ENCODE measurements at regions not wholly inside any gene's neighbourhood (a gene's known extent, or its start where the extent isn't known, plus 50 kb on each side); places are given as distances from the start of the nearest gene placed in this dataset.
"Not testable (repeated sequence)": the region's sequence is repeated elsewhere in the genome, so short reads cannot be mapped to it uniquely, and the experiment has no call there.

DNA sequence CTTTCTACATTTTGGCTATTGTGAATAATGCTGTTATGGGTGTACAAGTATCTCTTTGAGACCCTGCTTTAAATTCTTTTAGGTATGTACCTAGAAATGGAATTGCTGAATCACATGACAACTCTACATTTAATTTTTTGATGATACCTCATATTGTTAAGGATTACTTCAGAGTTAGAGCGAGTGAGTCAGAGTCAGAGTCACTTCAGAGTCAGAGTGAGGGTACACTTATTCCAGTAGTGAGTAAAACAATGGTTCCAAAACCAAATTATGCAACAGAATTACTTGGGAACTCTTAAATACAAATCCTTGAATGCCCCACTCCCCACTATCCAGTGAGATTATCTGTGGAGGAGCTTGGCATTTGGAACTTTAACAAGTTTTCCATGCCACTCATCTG is 50.3 kb upstream of the SNRK start:
- DNase-seq: no peak

DNA sequence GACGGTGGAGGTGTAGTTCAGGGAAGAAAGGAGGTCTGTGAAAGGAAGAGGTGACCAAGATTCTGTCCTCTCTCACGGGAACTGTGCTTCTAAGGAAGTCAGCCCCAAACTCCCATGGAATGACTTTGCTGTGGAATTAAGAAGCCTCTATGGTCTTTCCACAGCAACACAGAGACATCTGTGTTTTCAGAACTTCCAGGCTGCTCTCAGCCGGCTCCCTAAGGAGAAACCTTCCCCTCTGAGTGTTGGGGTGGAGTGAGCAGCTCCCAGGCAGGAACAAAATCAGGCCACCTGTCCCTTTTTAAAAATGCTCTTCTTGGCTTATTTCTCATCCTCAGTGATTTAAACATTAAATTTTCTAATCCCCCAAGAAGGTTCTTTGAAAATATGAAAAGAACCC is 53.3 kb upstream of the SNRK start:
- DNase-seq: no peak

DNA sequence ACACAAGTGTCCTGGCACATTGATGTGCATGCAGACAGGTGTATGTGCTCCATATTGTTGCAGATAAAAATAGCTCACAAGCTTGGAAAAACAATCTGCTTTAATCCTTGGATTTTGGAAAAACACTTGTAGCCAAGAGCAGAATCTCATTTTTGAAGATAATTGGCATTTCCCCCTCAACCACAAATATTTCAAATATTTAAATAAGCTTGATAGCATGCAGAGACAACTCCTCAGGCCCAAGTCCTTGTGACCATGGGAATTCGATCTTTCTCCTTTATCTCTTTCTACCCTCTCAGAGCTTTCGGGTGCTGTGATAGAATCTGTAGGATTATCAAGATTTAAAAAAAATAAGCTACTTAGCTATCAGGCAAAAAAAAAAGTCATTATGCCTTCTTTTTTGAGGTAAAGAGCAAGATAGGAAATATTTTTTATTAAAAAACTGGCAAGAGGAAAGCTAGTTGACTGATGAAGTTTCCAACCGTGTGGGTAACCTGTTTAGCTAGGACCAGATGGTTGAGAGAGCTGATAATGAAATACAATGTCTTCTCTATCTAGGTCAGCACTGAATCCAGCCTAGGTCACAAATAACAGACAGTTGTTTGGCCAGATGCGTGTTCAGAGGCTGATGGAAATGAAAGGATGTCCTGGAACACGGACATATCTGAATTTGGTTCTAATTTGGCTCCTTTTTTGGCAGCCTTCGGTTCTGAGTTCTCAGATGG is 54.9 kb upstream of the SNRK start:
- DNase-seq: no peak

DNA sequence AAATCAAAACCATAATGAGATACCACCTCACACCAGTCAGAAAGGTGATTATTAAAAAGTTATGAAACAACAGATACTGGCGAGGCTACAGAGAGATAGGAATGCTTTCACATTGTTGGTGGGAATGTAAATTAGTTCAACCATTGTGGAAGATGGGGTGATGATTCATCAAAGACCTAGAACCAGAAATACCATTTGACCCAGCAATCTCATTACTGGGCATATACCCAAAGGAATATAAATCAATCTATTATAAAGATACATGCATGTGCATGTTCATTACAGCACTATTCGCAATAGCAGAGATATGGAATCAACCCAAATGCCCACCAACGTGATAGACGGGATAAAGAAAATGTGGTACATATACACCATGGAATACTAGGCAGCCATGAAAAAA is 56.5 kb upstream of the SNRK start:
- DNase-seq: not testable (repeated sequence)

DNA sequence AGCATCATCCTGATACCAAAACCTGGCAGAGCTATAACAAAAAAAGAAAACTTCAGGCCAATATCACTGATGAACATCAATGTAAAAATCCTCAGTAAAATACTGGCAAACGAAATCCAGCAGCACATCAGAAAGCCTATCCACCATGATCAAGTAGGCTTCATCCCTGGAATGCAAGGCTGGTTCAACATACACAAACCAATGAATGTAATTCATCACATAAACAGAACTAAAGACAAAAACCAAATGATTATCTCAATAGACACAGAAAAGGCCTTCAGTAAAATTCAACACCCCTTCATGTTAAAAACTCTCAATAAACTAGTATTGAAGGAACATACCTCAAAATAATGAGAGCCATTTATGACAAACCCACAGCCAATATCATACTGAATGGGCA is 58.7 kb upstream of the SNRK start:
- DNase-seq: not testable (repeated sequence)

DNA sequence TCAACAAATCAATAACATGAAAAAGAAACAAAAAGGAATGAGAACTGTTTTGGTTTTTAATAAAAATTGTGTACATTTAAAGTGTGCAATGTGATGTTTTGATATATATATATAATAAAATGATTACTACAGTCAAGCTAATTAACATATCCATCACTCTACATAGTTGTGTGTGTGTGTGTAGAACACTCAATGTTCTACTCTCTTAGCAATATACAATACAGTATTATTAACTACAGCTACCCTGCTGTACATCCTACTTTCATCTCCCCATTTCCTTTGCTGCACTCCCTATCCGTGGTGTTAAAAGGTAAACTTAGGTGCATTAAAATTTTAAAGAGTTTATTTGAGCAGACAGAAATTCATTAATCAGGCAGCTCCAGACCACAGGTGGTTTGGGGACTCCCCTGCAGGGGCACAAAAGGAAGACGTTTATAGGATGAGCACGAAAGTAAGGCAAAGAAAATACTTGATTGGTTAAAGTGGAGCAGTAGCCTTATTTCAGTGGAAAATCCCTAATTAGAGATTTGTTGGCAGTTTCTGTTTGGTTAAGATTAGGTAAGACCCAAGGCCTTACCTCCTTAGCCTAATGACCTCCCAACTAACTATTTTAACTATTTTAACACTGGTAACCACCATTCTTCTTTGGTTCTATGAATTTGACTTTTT is 61.8 kb upstream of the SNRK start:
- no peak for DNase-seq

DNA sequence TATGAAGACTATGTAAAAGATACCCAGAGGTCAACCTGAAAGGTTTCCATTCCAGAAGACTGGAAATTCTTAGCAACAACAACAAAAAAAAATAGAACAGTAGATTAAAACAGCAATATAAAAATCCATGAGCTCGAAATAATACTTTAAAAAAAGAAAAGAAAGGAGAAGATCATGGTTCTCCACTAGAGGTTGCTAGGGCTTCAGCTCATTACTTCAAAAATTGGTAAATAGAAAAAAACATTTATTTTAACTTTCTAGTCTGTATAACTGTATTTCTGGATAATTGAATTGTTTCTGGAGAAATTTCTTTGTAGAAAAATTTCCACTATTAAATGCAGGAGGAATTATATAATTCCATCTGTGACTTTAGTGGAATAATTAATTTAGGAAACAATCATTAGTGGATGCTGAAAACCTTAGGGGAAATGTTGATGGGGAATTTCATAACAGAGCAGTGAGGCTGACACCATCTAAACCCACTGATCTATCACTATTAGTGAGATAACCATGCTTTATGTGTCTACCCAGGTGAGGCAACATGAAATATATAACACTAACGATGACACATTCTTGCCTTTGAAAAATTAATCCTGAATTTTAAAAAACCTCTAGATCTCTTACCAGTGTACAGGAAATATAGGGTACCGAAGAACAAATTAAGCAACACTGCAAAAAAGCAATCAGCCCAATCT is 62.5 kb upstream of the SNRK start:
- DNase-seq: peak in 3 of 4 experiments; percentile 17 to 63 (median 51)

DNA sequence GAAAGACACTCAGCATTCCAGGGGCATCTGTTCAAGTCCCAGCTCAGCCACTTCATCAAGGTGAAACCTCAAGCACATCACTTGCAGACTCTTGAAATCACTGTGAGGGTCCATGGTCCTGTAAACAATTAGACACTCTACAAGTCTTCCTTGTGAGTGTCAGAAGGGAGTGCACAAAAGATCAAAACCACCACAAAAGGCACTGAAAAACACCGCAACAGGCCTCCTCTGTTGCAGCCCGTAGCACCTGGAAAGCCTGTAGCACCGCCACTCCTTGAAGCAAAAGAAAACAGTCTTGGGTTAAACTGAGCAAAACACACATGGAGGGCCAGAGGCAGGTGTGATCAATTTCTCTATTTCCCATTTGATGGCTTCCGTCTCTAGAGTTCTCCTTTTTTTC is 63.8 kb upstream of the SNRK start:
- DNase-seq: no peak

DNA sequence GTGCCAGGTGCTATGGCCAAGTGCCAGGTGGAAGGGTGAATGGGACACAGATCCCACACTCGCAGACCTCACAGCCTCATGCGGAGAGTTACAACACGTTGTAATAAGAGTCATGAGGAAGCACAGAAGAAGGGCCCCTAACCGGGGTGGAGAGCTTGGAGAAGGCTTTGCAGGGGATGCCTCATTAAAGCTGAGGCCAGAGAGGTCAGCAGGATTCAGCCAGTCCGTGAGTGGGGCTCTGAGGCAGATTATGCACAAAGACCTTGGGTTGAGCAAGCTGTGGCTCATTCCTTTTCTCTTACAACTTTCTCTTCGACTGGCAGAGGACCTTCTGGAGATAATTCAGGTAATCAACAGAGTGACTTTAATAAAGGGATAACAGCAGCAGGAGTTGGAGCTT is 65.3 kb upstream of the SNRK start:
- no peak for DNase-seq

DNA sequence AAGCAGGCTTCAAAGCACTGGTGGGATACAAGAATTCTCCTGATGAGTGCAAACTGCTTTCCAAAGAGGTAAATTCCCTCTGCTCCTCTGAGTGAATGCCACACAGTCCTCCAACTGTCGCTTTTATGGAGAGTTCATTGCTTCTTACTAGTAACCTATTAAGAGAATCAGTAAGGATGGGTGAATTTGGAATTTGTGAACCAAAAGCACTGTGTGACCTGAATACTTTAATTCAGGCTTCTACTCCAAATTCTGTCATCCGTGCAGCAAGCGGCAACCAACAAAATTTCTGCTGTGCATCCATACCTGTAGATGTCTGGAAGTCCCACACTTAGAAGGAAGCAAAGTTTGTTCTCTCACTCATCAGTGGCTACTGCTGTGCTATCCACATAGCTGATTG is 66.7 kb upstream of the SNRK start:
- DNase-seq: no peak

DNA sequence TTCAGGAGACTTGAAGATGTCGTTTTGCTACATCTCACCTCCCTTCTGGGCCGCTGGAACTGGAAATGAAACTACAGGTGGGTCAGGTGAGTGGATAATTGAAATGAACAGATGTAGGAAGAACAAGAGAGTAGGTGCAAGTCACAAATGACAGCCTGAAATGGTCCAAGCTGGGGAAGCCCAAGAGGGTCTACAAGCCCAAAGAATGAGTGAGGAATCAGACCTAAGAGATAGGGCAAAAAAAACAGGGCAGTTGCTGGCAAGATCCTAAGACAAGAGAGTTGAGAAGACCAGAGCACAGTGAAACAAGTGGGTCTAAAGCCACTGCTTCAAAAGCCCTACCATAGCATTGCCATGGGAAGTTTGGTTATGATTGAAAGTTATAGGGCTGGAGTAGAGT is 67.4 kb upstream of the SNRK start:
- DNase-seq: no peak

DNA sequence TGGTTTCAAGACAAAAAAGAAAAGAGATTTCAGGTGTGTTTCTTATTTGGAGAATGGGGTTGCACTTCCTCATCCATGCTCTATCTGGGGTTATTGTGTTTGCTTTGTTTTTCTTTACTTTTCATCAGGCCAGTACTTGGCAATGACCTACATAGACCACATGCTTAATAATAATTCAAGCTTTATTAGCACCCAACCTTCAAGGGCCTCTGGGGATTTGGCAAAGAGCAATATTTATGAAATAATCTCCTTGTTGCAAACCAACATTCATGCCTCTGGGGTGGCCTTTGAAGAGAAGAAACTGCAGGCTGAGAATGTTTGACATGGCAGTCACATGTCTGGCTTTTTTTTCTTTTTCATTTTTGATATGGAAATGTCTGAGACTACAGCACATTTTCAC is 68.2 kb upstream of the SNRK start:
- no peak for DNase-seq

DNA sequence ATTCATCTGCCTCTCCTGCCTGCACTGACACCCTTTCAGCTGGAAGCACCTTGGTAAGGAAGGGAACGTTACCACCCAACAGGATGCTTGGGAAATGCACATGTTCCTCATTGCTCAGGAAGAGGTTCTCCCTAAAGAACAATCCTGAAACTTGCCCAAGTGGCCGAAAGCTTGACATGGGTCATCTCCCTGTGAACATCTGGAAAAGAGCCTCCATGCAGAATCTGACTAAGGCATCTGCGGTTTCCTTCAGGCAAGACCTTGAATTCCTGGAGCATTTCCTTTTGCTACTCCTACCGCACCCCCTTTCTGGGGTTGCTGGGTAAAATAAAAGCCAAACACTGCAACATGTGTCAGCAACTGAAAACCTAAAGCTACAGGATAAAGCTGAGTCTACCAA is 68.7 kb upstream of the SNRK start:
- no peak for DNase-seq

DNA sequence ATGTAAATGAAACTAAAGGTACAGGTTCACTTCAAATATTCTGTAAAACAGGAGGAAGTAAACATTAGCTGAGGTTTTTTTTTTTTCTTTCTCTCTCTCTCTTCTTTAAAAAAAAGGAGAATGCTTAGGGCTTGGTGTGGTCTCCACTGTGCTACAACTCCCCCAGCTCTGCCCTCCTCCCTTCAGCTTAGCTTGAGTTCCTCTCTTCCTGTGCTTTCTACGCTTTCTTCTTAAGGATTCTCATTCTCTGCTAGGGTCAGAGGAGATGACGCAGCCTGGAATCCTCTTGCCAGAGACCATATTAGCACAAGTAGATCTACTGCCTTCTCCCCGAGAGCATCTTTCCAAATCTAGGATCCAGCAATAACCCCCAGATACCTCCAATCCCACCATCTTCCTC is 69.1 kb upstream of the SNRK start:
- no peak for DNase-seq

DNA sequence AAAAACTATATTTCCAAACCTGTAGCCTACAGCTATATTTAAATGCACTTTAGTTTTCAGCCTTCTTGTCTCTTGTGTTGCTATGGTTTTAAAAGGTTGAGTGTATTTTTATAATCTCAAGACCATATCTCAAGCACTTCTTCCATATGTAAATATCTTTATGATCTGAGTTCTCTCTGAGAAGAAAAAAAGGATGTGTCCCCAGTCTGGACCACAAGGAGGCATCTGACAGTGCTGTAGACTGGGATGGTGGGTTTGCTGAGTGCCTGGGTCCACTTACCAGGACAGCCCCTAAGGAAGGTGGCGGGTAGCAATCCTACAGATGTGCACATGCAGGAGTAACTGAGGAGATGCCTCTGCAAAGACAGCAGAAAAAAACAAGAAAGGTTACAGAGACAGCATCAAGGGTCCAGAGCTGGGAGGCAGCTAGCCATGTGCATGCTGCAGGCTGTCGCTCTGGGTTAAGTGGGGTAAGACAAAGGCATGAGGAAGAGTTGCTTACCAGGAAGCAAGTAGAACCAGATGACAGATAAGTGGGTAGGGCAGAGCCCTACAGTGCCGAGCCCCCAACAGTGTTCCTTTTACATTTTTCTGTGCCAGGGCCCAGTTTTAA is 70.6 kb upstream of the SNRK start:
- DNase-seq: peak in 1 of 4 experiments; percentile 11

DNA sequence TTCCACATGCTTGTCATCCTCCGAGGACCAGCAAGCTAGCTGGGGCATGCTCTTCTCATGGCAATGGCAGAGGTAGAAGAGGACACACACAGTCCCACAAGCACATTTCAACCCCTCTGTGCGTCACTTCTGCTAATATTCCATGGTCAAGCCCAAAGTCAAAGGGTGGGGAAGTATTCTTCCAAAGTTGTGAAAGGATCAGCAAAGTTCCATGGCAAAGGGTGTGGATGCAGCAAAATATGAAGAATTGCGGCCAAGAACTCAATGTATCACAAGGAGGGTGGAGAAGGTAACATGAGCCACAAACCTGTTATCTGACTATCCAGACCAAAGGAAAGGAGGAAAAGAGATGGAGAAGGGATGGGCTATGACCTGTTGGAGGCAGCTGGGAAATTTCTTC is 71.2 kb upstream of the SNRK start:
- no peak for DNase-seq

DNA sequence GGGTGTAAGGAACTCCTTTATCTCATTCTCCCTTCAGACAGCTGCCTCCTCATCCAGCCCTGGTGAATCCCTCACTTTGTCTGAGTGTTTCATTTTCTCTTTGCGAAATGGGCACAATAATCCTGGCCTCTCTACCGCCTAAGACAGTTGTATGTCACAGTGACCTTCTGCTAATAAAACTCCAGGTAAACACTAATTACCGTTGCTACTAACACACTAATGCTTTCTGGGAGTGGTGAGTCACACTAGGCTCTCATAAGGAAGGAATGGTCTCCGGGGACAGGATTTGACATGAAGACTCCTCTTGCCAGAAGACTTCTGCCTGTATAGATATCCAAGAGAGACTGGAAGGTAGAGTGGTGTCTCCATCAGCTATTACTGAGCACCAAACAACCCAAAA is 71.7 kb upstream of the SNRK start:
- no peak for DNase-seq

DNA sequence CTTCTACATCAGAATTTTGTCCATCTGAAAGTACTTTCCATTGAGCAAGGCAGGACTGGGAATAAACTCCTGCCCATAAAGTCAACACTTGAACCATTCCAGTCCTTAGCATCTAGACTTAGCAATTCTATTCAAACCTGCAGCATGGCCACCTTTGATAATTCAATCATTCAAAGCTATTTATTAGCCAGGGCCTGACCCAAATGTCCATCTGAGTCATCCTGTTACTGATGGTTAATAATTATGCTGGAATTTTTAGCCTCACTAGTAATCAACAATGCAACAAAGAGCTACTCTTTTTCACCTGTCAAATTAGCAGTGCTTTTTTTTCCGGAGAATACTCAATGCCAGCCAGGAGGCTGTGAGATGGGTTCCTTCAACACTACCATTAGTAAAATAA is 72.7 kb upstream of the SNRK start:
- no peak for DNase-seq

DNA sequence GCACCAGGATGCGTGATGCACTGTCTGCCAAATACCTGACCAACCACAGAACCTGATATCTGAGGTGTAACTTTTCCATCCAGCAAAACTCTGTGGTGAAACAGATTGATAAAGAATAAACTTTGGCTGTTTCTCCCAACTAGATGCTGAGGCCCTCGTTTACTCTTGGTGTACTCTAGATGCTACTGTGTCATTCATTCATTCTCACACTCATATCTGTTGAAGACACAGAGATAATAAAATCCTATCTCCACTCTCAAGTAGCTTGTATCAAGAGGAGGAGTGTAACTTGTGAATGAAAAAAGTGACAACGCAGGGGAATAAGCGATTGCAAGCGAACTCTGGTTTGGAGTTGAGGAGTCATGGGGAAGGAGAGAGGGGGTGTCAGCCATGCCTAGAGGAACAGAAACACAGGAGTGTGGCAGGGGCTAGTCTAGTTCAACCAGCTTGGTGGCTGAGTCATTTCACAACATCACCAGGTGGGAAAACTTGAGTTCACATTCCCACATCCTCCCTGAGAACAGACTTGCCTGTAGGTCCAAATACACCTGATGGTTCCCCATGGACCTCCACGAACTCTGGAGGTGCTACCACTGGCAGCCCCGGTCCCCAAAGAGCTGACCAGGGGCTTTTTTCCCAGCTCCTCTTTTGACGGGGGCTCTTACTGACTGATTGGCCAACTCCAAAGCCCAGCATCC is 73.3 kb upstream of the SNRK start:
- DNase-seq: no peak

DNA sequence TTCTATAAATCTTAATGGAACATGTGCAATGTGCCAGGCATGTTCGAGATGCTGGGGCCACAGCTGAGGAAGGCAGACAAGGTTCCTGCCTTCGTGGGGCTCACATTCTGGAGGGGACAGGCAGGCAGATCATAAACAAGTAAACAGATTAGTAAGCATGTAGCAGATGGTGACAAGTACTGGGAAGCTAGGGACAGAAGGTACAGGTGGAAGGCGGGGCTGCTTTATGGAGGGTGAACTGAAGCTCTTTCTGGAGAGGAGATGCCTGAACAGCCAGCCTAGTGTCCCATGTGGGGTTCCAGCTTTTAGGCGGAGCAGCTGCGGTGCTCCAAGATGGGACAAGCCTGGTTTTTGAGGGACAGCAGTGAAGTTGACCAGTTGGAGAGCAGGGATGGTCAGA is 74.7 kb upstream of the SNRK start:
- DNase-seq: no peak

DNA sequence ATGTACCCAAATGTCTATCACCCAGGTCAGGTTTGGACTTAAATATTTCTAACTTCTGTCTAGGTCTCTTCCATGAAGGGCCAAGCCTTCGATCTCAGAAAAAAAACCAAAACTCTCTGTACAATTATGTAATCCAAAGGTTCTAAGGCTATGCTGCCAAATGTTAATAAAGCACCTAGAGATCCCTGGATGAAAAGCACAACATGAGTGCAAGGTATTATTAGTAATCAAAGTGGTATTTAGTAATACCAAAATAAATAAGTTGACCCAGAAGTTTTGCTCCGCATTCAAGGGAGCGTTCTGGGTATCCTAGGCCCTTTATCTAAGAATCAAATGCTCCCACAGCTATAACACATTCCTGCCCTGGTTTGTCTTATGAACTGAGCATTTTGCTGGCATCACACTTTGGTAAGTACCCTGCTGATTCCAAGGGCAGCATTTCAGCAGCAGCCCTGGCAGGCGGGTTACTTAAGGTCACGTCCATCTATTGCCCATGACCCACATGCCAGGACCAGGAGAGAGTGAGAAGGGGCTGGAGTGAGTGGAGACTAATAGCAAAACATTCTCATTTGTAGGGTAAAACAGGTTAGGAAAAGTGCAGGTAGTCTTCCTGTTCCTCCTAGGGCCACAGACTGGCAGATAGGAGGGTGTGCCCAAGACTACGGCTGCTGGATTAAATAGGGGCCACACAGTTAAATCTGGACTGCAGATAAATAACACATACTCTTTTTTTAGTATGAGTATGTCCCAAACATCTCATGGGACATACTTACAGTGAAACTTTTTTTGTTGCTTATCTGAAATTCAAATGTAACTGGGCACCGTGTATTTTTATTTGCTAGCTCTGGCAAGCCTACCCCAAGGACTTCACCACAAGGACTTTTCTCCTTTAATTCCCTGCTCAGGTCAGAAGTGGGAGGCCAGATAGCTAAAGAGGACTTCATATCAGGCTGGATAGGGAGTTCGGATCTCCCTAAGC is 76.0 kb upstream of the SNRK start:
- no peak for DNase-seq

DNA sequence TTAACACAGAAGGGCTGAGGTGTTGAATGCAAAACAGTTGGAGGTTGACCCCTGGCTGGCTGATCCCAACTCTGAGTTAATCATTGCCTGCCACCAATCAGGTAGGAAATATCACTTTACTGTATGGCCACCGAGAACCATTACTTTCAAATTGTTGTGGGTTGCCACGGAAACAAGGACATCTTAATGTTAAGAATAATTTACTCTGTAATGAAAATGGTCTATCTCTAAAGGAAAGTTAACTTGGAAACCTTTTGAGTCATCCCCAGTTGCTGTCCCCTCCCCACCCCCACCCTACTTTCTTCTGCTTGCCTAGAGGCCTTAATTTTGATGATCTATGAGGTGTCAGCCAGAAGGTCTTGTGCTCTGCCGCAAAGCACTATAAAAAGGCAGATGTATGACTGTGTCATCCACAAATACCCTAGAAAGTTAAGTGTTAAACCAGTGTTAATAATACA is 78.7 kb upstream of the SNRK start:
- DNase-seq: no peak

Data from suppressor macrophage (primary cell).